HEK293 (cell line): ENCODE measurements at regions not wholly inside any gene's neighbourhood (a gene's known extent, or its start where the extent isn't known, plus 50 kb on each side); places are given as distances from the start of the nearest gene placed in this dataset.

Experiments
- CTCF ChIA-PET: fragments of 350-600 bp; formaldehyde crosslinking; extraction: SDS; loops from one replicate; lab custom pipeline; 2021; ENCODE audit warnings: antibody characterized with exemption; lab: Yijun Ruan, JAX
- POLR2A ChIA-PET: fragments of 300-600 bp; formaldehyde crosslinking; extraction: SDS; loops from one replicate; lab custom pipeline; 2020; ENCODE audit warnings: antibody characterized with exemption, inconsistent platforms; lab: Yijun Ruan, JAX
- H3K27ac ChIP-seq: fragments of 200-500 bp; sonication (Bioruptor generic); 2 replicates; pipeline ENCODE4 v1.5.1; 2014; ENCODE audit warnings: low read depth, low read length, control low read depth, inconsistent platforms; ENCODE audit errors: extremely low read depth
- H3K36me3 ChIP-seq, 2 experiments: fragments of 200-500 bp in 1 of 2; sonication (Bioruptor generic) in 1 of 2; 1 replicate in 1 of 2; 2 replicates in 1 of 2; pipeline ENCODE4 v1.5.1; 2014 to 2017; ENCODE audit warnings: inconsistent platforms in 2 of 2, low read length in 2 of 2; ENCODE audit not compliant: control insufficient read depth in 2 of 2, insufficient read depth in 1 of 2
- H3K4me1 ChIP-seq: fragments of 200-500 bp; sonication (Bioruptor generic); 2 replicates; pipeline ENCODE4 v1.5.1; 2014; ENCODE audit warnings: mild to moderate bottlenecking, low read length, inconsistent platforms; ENCODE audit not compliant: control insufficient read depth, insufficient read depth
- H3K4me3 ChIP-seq: 2 replicates; pipeline ENCODE4 v1.5.1; 2011; ENCODE audit warnings: low read depth, mild to moderate bottlenecking, control low read depth, low read length, moderate library complexity
- H3K9me3 ChIP-seq: fragments of 200-500 bp; sonication (Bioruptor generic); 2 replicates; pipeline ENCODE4 v1.5.1; 2014; ENCODE audit warnings: low read depth, low read length, inconsistent platforms; ENCODE audit not compliant: control insufficient read depth, insufficient read depth
- HIC1 ChIP-seq: fragments of 450-650 bp; formaldehyde crosslinking; IDR thresholded peaks from 2 replicates; pipeline ENCODE4 v1.5.1; 2016; ENCODE audit warnings: missing biosample characterization, missing genetic modification characterization
- KLF8 ChIP-seq: fragments of 450-650 bp; formaldehyde crosslinking; IDR thresholded peaks from 2 replicates; pipeline ENCODE4 v1.5.1; 2016; ENCODE audit warnings: missing biosample characterization, missing genetic modification characterization
- MYNN ChIP-seq: fragments of 450-650 bp; formaldehyde crosslinking; IDR thresholded peaks from 2 replicates; pipeline ENCODE4 v1.5.1; 2016; ENCODE audit warnings: missing biosample characterization, missing genetic modification characterization, borderline replicate concordance
- MZF1 ChIP-seq: fragments of 450-650 bp; formaldehyde crosslinking; IDR thresholded peaks from 2 replicates; pipeline ENCODE4 v1.5.1; 2017; ENCODE audit warnings: missing biosample characterization, missing genetic modification characterization, borderline replicate concordance
- ZBTB7A ChIP-seq: fragments of 450-650 bp; formaldehyde crosslinking; IDR thresholded peaks from 2 replicates; pipeline ENCODE4 v1.5.1; 2016; ENCODE audit warnings: low read depth, missing biosample characterization, missing genetic modification characterization
- ZEB2 ChIP-seq: fragments of 450-650 bp; formaldehyde crosslinking; IDR thresholded peaks from 2 replicates; pipeline ENCODE4 v1.5.1; 2016; ENCODE audit warnings: missing biosample characterization, missing genetic modification characterization
- ZFP69B ChIP-seq: fragments of 450-650 bp; formaldehyde crosslinking; IDR thresholded peaks from 2 replicates; pipeline ENCODE4 v1.5.1; 2016; ENCODE audit warnings: missing biosample characterization, missing genetic modification characterization
- ZNF169 ChIP-seq: fragments of 450-650 bp; formaldehyde crosslinking; IDR thresholded peaks from 2 replicates; pipeline ENCODE4 v1.5.1; 2016; ENCODE audit warnings: missing biosample characterization, missing genetic modification characterization
- ZNF175 ChIP-seq: fragments of 450-650 bp; formaldehyde crosslinking; IDR thresholded peaks from 2 replicates; pipeline ENCODE4 v1.5.1; 2016; ENCODE audit warnings: missing biosample characterization, missing genetic modification characterization
- ZNF2 ChIP-seq: fragments of 450-650 bp; formaldehyde crosslinking; IDR thresholded peaks from 2 replicates; pipeline ENCODE4 v1.5.1; 2016; ENCODE audit warnings: missing biosample characterization, missing genetic modification characterization
- ZNF221 ChIP-seq: fragments of 450-650 bp; formaldehyde crosslinking; IDR thresholded peaks from 2 replicates; pipeline ENCODE4 v1.5.1; 2017; ENCODE audit warnings: missing biosample characterization, missing genetic modification characterization, borderline replicate concordance
- ZNF324 ChIP-seq: fragments of 450-650 bp; formaldehyde crosslinking; IDR thresholded peaks from 2 replicates; pipeline ENCODE4 v1.5.1; 2016; ENCODE audit warnings: missing biosample characterization, missing genetic modification characterization
- ZNF366 ChIP-seq: fragments of 450-650 bp; formaldehyde crosslinking; conservative IDR thresholded peaks from 2 replicates; pipeline ENCODE4 v1.5.1; 2016; ENCODE audit warnings: missing biosample characterization, missing genetic modification characterization
- ZNF473 ChIP-seq: fragments of 450-650 bp; formaldehyde crosslinking; IDR thresholded peaks from 2 replicates; pipeline ENCODE4 v1.5.1; 2017; ENCODE audit warnings: missing biosample characterization, missing genetic modification characterization
- ZNF514 ChIP-seq: fragments of 450-650 bp; formaldehyde crosslinking; IDR thresholded peaks from 2 replicates; pipeline ENCODE4 v1.5.1; 2016; ENCODE audit warnings: missing biosample characterization, missing genetic modification characterization
- ZNF580 ChIP-seq: fragments of 450-650 bp; formaldehyde crosslinking; IDR thresholded peaks from 2 replicates; pipeline ENCODE4 v1.5.1; 2016; ENCODE audit warnings: missing biosample characterization, missing genetic modification characterization
- ZNF621 ChIP-seq: fragments of 450-650 bp; formaldehyde crosslinking; IDR thresholded peaks from 2 replicates; pipeline ENCODE4 v1.5.1; 2017; ENCODE audit warnings: missing biosample characterization, missing genetic modification characterization
- ZNF707 ChIP-seq: fragments of 450-650 bp; formaldehyde crosslinking; IDR thresholded peaks from 2 replicates; pipeline ENCODE4 v1.5.1; 2016; ENCODE audit warnings: missing biosample characterization, missing genetic modification characterization
- ZNF785 ChIP-seq: fragments of 450-650 bp; formaldehyde crosslinking; IDR thresholded peaks from 2 replicates; pipeline ENCODE4 v1.5.1; 2016; ENCODE audit warnings: missing biosample characterization, missing genetic modification characterization
- ZXDB ChIP-seq: fragments of 450-650 bp; formaldehyde crosslinking; IDR thresholded peaks from 2 replicates; pipeline ENCODE4 v1.5.1; 2016; ENCODE audit warnings: missing biosample characterization, missing genetic modification characterization
- TF ChIP-seq, protein P1 (sequence below): fragments of 450-650 bp; formaldehyde crosslinking; IDR thresholded peaks from 2 replicates; pipeline ENCODE4 v1.5.1; 2016; ENCODE audit warnings: missing biosample characterization, missing genetic modification characterization, low read depth
- TF ChIP-seq, protein P2 (sequence below): IDR thresholded peaks from 2 replicates; pipeline ENCODE4 v1.6.1; 2011; ENCODE audit warnings: mild to moderate bottlenecking, low read depth, low read length, borderline replicate concordance

DNA sequence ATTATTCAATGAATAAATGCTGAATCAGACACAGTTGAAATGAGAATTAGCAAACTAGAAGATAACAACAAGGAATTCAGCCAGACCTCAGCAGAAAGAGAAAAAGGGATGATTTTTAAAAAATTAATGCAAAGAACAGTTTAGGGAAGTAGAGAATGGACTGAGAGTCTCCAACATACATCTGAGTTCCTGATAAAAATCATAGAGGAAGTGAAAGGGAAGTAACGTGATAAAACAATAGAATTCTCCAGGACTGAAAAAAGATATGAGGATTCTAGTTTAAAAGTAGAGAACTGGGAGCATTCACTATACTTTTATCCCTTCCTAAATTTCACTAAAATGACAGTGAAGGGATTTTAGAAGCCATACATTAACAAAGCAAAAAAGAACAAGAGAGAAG lies 592.0 kb downstream of the SOX6 start:
- POLR2A ChIA-PET, result no interaction called here
- Histone ChIP-seq H3K27ac (no peak overlapping the region), H3K9me3 (no peaks in the 10 kb centered on the region), H3K4me1 (no peaks in the 10 kb centered on the region), H3K36me3 (no peaks in the 10 kb centered on the region), H3K4me3 (no peak overlapping the region)
- CTCF ChIA-PET, result interaction anchor here (1.1 kb wide), 1 partner anchor 486 kb away, joined by 3 read pairs; no protein-coding TSS in a partner anchor
- TF ChIP-seq HIC1 (tag by site-specific recombination) (no peak), ZNF221 (no peak), ZBTB7A (no peak), ZNF514 (tag by site-specific recombination) (no peak), ZNF707 (tag by site-specific recombination) (no peak), ZNF580 (tag by site-specific recombination) (no peak), ZXDB (tag by site-specific recombination) (no peak), ZNF473 (tag by site-specific recombination) (no peak), MZF1 (tag by site-specific recombination) (no peak), ZNF324 (tag by site-specific recombination) (no peak), ZEB2 (no peak), ZFP69B (no peak), ZNF621 (tag by site-specific recombination) (no peak), KLF8 (tag by site-specific recombination) (no peak)

GRCh38 chr11:15764948-15765347 lies 591.4 kb downstream of the SOX6 start:
- TF ChIP-seq ZNF175 (tag by site-specific recombination), result no peak
- TF ChIP-seq ZNF785 (tag by site-specific recombination), result no peak
- no peak for TF ChIP-seq ZNF169 (tag by site-specific recombination)
- TF ChIP-seq ZNF2 (tag by site-specific recombination), result no peak
- no peak for TF ChIP-seq ZNF366 (tag by site-specific recombination)
- TF ChIP-seq, protein P1, sequence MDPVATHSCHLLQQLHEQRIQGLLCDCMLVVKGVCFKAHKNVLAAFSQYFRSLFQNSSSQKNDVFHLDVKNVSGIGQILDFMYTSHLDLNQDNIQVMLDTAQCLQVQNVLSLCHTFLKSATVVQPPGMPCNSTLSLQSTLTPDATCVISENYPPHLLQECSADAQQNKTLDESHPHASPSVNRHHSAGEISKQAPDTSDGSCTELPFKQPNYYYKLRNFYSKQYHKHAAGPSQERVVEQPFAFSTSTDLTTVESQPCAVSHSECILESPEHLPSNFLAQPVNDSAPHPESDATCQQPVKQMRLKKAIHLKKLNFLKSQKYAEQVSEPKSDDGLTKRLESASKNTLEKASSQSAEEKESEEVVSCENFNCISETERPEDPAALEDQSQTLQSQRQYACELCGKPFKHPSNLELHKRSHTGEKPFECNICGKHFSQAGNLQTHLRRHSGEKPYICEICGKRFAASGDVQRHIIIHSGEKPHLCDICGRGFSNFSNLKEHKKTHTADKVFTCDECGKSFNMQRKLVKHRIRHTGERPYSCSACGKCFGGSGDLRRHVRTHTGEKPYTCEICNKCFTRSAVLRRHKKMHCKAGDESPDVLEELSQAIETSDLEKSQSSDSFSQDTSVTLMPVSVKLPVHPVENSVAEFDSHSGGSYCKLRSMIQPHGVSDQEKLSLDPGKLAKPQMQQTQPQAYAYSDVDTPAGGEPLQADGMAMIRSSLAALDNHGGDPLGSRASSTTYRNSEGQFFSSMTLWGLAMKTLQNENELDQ, result no peak
- TF ChIP-seq, protein P2, sequence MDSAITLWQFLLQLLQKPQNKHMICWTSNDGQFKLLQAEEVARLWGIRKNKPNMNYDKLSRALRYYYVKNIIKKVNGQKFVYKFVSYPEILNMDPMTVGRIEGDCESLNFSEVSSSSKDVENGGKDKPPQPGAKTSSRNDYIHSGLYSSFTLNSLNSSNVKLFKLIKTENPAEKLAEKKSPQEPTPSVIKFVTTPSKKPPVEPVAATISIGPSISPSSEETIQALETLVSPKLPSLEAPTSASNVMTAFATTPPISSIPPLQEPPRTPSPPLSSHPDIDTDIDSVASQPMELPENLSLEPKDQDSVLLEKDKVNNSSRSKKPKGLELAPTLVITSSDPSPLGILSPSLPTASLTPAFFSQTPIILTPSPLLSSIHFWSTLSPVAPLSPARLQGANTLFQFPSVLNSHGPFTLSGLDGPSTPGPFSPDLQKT, result no peak
- no peak for TF ChIP-seq MYNN (tag by site-specific recombination)
- Histone ChIP-seq H3K27ac (no peak overlapping the region), H3K4me1 (no peaks in the 10 kb centered on the region), H3K36me3 (no peaks in the 10 kb centered on the region), H3K9me3 (no peaks in the 10 kb centered on the region), H3K4me3 (no peak overlapping the region)
- CTCF ChIA-PET, result interaction anchor here (0.7 to 1.1 kb wide), 2 partner anchors 100 to 487 kb away, joined by 3 read pairs; no protein-coding TSS in a partner anchor
- POLR2A ChIA-PET, result no interaction called here
